Peyer's patch (tissue), 4 donors: ENCODE measurements at regions not wholly inside any gene's neighbourhood (a gene's known extent, or its start where the extent isn't known, plus 50 kb on each side); places are given as distances from the start of the nearest gene placed in this dataset.

Experiments used
- CTCF ChIP-seq, 6 experiments: fragments of 450-650 bp in 4 of 6; fragments of 200-600 bp in 2 of 6; sonication (generic) in 1 of 6; IDR thresholded peaks; one replicate each; pipeline ENCODE4 v1.5.1; 2017 to 2019; ENCODE audit warnings: antibody characterized with exemption in 6 of 6, mild to moderate bottlenecking in 3 of 6, moderate library complexity in 1 of 6
- POLR2A ChIP-seq, 2 donors: fragments of 450-650 bp; IDR thresholded peaks; one replicate each; pipeline ENCODE4 v1.5.1; 2017; ENCODE audit warnings: antibody characterized with exemption in 2 of 2, mild to moderate bottlenecking in 2 of 2, moderate library complexity in 2 of 2

- TF ChIP-seq POLR2A (IDR thresholded peaks at IDR 0.05) (no peak), CTCF (IDR thresholded peaks at IDR 0.05) (no peak)
Measured at GRCh38 chr4:134645778-134646177, 444.2 kb upstream of the PABPC4L start.
